Heart right ventricle (tissue), 16 donors: ENCODE measurements at regions not wholly inside any gene's neighbourhood (a gene's known extent, or its start where the extent isn't known, plus 50 kb on each side); places are given as distances from the start of the nearest gene placed in this dataset.

ENCODE experiments used
- ATAC-seq, 8 donors: fragments of 200-7000 bp; cut with Tn5 transposase; one replicate each; pipeline ENCODE4 v1.9.1; 2020; ENCODE audit warnings: mild to moderate bottlenecking in 8 of 8, moderate library complexity in 8 of 8, moderate number of reproducible peaks in 1 of 8
- DNase-seq, 2 donors: peaks; one replicate each; pipeline ENCODE4 v3.0.0-alpha.2; 2020
- H3K27ac ChIP-seq, 10 donors: fragments of 200-600 bp; sonication (generic) in 2 of 10; one replicate each; pipeline versions ENCODE4 v1.5.0 to v1.8.0; 2020 to 2022; ENCODE audit warnings: mild to moderate bottlenecking in 3 of 10
- H3K27me3 ChIP-seq, 7 donors: fragments of 200-600 bp; one replicate each; pipeline ENCODE4 v1.8.0; 2021 to 2022; ENCODE audit warnings: mild to moderate bottlenecking in 2 of 7
- H3K36me3 ChIP-seq, 9 donors: fragments of 200-600 bp; sonication (generic) in 1 of 9; one replicate each; pipeline versions ENCODE4 v1.5.0 to v1.8.0; 2020 to 2022; ENCODE audit warnings: mild to moderate bottlenecking in 2 of 9
- H3K4me1 ChIP-seq, 9 donors: fragments of 200-600 bp; sonication (generic) in 1 of 9; one replicate each; pipeline versions ENCODE4 v1.5.0 to v1.8.0; 2020 to 2022; ENCODE audit warnings: mild to moderate bottlenecking in 4 of 9
- H3K4me3 ChIP-seq, 10 donors: fragments of 200-600 bp; sonication (generic) in 2 of 10; one replicate each; pipeline versions ENCODE4 v1.5.0 to v1.8.0; 2020 to 2022; ENCODE audit warnings: mild to moderate bottlenecking in 7 of 10, moderate library complexity in 2 of 10
- H3K9me3 ChIP-seq, 11 donors: fragments of 200-600 bp in 10 of 11; sonication (generic) in 2 of 11; one replicate each; pipeline versions ENCODE4 v1.5.0 to v1.8.0; 2013 to 2022; ENCODE audit warnings: mild to moderate bottlenecking in 2 of 11, control low read depth in 1 of 11, moderate library complexity in 1 of 11
- WGBS, 2 donors: extraction: QIAGEN DNeasy Blood & Tissue Kit; methylation state at CpG; one replicate each; pipeline ENCODE4 v1.1.7; 2013; ENCODE audit warnings: inconsistent platforms in 1 of 2; 5-methylcytosine and 5-hydroxymethylcytosine counted together
- intact Hi-C, 10 donors: fragments of 100-400 bp; cut with DNase I; formaldehyde crosslinking; loops; one replicate each; pipeline versions ENCODE4 v1.11.1 to v1.14.2; 2022
- TF ChIP-seq, protein P1 (sequence below), 9 donors: fragments of 200-600 bp; sonication (generic) in 2 of 9; IDR thresholded peaks; one replicate each; pipeline versions ENCODE4 v1.5.0 to v1.8.0; 2021 to 2022; ENCODE audit warnings: antibody characterized with exemption in 9 of 9, mild to moderate bottlenecking in 5 of 9, moderate library complexity in 1 of 9
- donor health status: Arrhythmogenic right ventricular cardiomyopathy.
- donor health status: ischemic (EF 13 %, LVEDD 7.1; RV severe dilation, severe dysfunction).
- donor health status: healthy with polysubstance abuse.
- donor health status: DM: no; HTN: yes; CAD: no.
- donor health status: DM: no; HTN: no; CAD: no.
- donor health status: ischemic (EF 25% LVEDD 6.9; RV normal size, moderate dysfunction).
- donor health status: ischemic (EF 25% LVEDD 5.7; RV mildly dilated, moderate dysfunction).
- donor health status: healthy.
- donor health status: DM: yes; HTN: yes; CAD: no.
- donor health status: Ischemic cardiomyopathy.
- donor health status: ischemic (EF 35%, LVEDD 5.7; RV mildly dilated, moderate dysfunction).
- donor health status: nonischemic (EF 11% LVEDD 7.7; RV severe dilation, severe dysfunction).
- donor health status: DM: yes; HTN: yes; CAD: no.
- donor health status: PGD.
- donor health status: ischemic (EF 29% LVEDD 5.4; RV normal size, mild dysfunction).
- donor health status: nonischemic (EF 23%, LVEDD 6.1; RV moderate dilation, normal function).

DNA sequence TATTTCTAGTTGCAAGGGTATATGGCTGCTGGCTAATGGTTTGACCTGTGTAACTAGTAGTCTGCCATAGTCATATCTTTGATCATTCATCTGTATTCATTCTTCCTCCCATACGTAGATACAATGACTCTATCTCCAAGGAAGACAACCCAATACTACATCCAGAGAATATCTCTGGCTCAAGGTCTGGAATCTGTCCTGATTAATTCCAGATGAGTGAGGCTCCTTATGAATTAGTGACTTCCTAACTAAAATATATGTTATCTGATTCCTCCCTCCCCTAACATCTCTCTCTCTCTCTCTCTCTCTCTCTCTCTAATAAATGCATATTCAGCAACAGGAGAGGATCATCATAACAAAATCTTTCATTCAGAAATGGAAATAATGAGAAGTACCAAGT is 641.5 kb downstream of the FAT4 start:
- TF ChIP-seq, protein P1, sequence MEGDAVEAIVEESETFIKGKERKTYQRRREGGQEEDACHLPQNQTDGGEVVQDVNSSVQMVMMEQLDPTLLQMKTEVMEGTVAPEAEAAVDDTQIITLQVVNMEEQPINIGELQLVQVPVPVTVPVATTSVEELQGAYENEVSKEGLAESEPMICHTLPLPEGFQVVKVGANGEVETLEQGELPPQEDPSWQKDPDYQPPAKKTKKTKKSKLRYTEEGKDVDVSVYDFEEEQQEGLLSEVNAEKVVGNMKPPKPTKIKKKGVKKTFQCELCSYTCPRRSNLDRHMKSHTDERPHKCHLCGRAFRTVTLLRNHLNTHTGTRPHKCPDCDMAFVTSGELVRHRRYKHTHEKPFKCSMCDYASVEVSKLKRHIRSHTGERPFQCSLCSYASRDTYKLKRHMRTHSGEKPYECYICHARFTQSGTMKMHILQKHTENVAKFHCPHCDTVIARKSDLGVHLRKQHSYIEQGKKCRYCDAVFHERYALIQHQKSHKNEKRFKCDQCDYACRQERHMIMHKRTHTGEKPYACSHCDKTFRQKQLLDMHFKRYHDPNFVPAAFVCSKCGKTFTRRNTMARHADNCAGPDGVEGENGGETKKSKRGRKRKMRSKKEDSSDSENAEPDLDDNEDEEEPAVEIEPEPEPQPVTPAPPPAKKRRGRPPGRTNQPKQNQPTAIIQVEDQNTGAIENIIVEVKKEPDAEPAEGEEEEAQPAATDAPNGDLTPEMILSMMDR (IDR thresholded peaks at IDR 0.05): no peak
- Histone ChIP-seq H3K4me3 (no peak overlapping the region), H3K27ac (no peak overlapping the region), H3K9me3 (peaks cover 0 to 1% (median 0%) of the 10 kb centered on the region in 11 donors), H3K4me1 (no peaks in the 10 kb centered on the region), H3K27me3 (no peaks in the 10 kb centered on the region), H3K36me3 (no peaks in the 10 kb centered on the region)
- intact Hi-C loops: no loop called here
- WGBS, 2 donors: 76 to 88% methylated on average over 1 of the region's 1 CpG
- no peak for ATAC-seq
- no peak for DNase-seq

DNA sequence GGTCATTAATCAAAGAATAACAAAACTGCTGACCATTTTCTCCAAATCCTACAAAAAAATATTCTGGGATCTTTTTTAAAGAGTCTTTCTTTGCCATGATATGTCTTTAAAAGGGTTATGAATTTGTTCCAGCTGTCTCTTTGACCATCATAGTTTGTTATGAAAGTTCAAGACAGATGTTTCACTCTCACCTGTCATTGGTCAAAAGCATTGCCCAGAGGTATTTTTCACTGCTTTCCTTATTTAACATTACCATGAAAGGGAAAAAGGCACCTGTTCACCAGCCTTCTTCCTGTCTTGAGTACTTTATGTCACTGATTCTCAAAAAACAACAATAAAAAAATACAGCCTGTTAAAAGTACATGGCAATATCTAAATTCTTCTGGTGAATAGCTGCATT is 643.8 kb downstream of the FAT4 start:
- TF ChIP-seq, protein P1 (IDR thresholded peaks at IDR 0.05): no peak
- no peak for ATAC-seq
- intact Hi-C loops: no loop called here
- no peak overlapping the region for H3K27ac ChIP-seq
- no peak overlapping the region for H3K4me3 ChIP-seq
- H3K4me1 ChIP-seq: no peaks in the 10 kb centered on the region
- no peaks in the 10 kb centered on the region for H3K36me3 ChIP-seq
- DNase-seq: no peak
- H3K9me3 ChIP-seq: peaks cover 0 to 7% (median 0%) of the 10 kb centered on the region in 11 donors
- H3K27me3 ChIP-seq: no peaks in the 10 kb centered on the region

DNA sequence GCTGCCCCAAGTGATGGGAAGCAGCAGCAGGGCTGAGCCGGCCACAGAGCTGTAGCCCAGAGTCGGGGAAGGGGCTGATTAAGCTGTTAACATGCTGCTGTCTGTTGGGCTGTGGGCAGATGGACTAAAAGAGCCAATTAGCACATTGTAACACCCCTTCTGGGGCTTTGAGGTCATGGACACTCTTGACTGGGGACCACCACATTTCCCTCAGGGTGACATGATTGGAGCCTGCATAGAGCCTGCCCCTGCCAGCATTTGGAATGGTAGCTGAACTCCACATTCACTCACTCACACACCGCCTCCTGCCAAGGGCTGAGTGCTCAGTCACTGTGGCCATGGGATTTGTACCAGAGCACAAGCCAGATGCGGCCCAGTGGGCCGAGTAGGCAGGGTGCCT is 646.9 kb downstream of the FAT4 start:
- intact Hi-C loops: no loop called here
- WGBS, 2 donors: 88 to 92% methylated on average over 5 of the region's 5 CpGs

DNA sequence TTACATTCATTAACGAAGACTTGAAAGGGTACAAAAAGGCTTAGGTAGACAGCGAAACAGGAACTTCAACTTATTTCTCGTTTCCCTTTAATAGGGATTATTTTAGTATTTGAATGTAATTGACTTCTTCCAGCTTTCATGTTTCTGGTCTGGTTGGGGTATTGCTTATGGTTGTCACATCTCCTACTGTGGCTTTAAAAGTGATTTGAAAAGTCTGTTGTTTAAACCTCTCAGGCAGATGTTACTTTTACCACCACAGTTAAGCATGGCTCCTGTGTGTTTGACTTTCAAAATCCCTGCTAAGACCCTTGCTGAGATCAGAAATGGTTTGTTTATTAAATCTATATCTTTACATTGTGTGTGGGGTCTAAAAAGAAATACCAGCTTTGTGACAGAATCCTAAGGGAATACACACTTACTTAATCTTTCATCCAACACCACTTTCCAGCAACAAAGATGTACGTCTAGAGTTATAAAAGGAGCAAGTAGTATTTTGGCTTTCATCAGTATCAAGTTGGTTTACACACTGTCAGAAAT is 661.2 kb downstream of the FAT4 start:
- Histone ChIP-seq H3K4me3 (no peak overlapping the region), H3K27ac (no peak overlapping the region), H3K27me3 (no peaks in the 10 kb centered on the region), H3K36me3 (no peaks in the 10 kb centered on the region), H3K4me1 (no peaks in the 10 kb centered on the region), H3K9me3 (peaks cover 0 to 2% (median 0%) of the 10 kb centered on the region in 11 donors)
- intact Hi-C loops: no loop called here
- 83 to 85% methylated on average over 4 of the region's 4 CpGs for WGBS, 2 donors
- TF ChIP-seq, protein P1 (IDR thresholded peaks at IDR 0.05): no peak
- no peak for DNase-seq
- ATAC-seq: no peak

More for the DNA sequence above, 646.9 kb downstream of the FAT4 start:
- TF ChIP-seq, protein P1 (IDR thresholded peaks at IDR 0.05): no peak
- Histone ChIP-seq H3K9me3 (peaks cover 0 to 7% (median 0%) of the 10 kb centered on the region in 11 donors), H3K27me3 (no peaks in the 10 kb centered on the region), H3K4me1 (no peaks in the 10 kb centered on the region), H3K4me3 (no peak overlapping the region), H3K27ac (no peak overlapping the region), H3K36me3 (no peaks in the 10 kb centered on the region)
- DNase-seq: no peak
- ATAC-seq: no peak
